NCI-H1105 (cell line): ENCODE measurements at regions not wholly inside any gene's neighbourhood (a gene's known extent, or its start where the extent isn't known, plus 50 kb on each side); places are given as distances from the start of the nearest gene placed in this dataset.

Source experiments
- DNase-seq: peaks from one replicate; lab custom pipeline; 2025; lab: John Stamatoyannopoulos, UW

DNA sequence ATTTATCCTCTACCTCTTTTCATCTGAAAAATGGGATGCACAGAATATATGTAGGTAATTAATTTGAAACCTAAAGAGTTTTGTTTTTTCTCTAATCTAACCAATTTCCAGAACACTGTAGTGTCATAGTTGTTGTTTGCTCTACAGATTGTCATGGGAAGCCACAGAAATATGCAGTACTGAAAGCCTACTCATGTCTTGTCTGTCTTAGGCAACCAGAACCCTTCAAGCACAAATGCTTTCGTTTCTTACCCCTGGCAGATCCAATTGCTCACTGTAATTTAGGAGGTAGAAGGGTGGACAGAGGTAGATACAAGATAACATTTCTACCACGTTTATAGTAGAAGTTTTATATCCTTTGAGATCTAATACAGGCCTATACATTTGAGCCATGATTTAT is 330.2 kb upstream of the NOVA1 start:
- no peak for DNase-seq

- no peak for DNase-seq
Measured at GRCh38 chr14:26929361-26929760, 331.5 kb upstream of the NOVA1 start.

DNA sequence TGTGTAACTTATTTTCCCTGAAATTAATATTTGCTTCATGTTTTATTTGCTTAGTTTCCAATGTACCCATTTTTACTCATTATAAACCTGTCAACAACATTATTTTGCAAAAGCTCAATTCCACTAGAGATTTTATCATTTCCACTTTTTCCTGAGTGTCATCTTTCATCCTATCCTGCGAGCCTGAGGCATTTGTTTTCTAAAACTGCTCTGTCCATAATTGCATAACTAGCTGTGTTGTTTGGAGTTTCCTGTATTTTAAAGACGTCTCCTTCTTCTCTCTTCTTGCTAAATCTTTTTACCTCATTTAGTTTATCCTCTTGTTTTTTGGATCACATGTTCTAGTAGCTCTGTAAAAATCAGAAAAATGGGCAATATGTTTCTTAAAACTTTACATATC is 332.7 kb upstream of the NOVA1 start:
- no peak for DNase-seq

DNA sequence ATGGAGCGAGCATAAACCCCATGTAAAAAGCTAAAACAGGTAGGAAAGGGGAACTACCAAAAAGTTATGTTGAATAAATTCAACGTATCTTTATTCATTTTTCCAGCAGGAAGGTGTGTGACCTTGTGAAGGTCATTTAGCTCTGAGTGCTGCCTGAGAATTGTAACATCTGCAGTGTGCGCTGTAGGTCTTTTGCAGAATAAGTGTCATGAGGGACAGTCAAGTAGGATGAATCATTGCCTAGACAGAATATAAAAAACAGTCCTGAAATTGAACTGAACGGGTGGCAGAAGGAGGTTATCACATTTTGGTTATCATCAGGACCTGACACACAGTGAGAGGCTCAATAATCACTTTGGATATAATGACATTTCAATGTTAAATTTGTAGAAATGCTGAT is 334.8 kb upstream of the NOVA1 start:
- no peak for DNase-seq

DNA sequence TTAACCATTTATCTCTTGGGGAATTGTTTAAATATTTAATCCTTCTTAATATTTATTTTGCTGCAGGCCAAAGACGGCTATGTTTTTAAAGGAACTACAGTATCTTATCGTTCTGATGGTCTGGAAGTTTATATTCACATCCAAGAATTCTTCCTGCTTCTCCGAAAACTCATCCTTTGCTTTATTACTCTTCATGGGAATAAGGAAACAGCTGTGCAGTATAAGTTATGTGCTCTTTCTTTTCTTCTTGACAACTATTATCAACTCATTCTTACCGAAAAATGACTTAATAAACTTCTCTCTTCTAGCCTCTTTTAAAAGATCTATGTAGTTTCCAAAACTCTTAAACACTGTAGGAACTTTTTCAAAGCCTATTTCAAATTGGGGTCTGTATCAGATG is 335.6 kb upstream of the NOVA1 start:
- DNase-seq: no peak

DNA sequence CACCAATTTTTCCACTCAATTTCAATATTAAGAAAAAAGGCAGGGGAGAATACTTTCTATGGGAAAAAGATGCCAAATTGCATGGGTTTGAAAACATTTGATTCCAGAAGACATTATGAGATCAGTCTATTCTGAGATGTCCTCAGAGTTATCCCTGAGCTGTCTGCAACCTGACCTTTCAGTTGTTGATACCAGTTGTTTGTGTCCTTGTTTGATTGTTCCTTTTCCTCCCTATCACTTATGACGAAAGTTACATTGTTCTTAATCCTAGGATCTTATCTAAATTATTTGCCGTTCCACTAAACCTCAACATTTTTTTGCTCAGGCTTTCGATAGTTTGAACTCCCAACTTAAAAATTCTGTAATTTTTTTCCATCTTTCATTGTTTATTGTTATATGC is 336.3 kb upstream of the NOVA1 start:
- no peak for DNase-seq

GRCh38 chr14:26935733-26936132 is 337.9 kb upstream of the NOVA1 start:
- DNase-seq: no peak

DNA sequence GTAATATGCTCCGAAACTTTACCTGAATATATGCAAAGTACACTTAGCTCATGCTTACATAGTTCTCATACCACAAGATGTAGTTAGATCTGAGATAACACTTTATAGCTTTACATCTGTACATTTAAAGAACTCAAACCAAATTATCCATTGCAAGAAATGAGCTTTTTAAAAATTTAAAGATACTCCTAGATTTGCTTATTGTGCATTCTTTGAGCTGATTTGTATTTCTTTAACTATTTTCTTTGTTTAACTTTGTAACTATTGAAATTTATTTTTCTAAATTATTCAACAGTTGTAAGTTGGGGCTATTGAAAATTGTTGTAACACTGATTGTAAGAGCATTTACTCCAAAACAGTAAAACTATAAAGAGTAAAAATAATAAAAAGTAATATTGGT is 340.2 kb upstream of the NOVA1 start:
- DNase-seq: no peak

GRCh38 chr14:26939755-26940154 is 341.9 kb upstream of the NOVA1 start:
- no peak for DNase-seq

DNA sequence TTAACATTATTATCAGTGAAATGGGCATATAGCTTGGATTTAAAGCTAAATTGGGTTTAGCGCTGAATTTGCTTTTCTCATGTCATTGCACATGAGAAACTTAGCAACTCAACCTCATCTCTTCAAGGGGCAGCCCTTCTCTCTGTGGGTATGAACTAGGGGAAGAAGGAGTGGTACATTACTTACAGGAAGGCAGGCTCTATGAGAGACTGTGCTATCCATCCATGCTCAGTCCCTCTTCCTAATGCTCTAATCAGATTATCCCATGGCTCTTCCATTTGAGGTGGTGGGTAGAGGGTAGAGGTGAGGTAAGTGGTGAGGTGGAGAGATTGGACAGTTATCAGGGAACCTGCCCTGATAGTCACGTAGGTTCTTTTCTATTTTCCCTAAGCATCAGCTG is 343.7 kb upstream of the NOVA1 start:
- DNase-seq: no peak

GRCh38 chr14:26947265-26947664 is 349.4 kb upstream of the NOVA1 start:
- DNase-seq: no peak

DNA sequence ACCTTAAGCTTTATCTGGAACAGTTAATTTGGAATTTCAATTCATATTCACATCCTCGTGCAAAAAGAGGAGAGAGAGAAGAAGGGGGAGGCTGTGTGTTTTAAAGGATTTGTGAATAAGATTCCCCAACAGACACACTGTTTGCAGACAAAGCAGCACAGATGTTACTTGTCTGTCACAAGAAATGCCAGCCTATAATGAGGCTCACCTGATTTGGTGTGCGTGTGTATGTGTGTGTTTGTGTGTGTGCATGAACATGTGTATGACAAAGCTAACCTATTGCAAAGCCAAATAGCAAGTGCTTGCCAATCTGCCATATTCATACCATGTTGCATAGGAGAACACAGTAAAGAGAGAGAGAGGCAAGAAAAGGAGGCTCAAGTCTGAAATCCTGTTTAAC is 361.6 kb upstream of the NOVA1 start:
- no peak for DNase-seq

DNA sequence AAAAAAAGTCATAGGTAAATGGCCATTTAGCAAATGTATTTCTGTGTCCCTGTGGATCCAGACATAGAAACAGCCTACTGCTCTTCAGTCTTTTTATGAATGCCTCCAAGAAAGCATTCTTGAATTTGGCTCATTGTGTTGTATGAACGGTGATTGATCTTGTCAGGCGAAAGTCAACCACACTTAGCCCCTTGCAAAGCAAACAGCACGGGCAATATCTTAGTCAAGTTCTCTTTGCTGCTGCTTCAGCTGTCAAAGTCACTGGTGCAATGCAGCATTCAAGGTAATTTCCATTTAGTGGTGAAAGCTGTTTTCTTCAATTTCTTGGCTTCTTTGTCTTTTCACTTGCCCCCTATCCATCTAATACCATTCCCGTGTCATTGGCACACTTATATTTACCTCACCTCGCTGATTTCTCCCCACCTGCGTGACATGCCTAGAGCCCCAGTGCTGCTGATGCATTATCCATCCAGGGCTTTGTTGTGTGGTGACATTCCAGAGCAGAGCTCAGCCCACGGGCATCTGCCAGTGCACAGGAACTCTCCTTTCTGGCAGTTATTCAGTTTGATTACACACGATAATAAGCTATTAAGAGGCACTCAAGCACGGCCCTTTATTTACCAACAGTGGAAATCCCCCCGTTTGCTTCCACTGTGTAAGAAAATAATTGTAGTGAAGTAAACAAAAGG is 362.3 kb upstream of the NOVA1 start:
- peak; percentile 64 for DNase-seq

- DNase-seq: no peak
Measured at GRCh38 chr14:26963711-26964110, 365.9 kb upstream of the NOVA1 start.

DNA sequence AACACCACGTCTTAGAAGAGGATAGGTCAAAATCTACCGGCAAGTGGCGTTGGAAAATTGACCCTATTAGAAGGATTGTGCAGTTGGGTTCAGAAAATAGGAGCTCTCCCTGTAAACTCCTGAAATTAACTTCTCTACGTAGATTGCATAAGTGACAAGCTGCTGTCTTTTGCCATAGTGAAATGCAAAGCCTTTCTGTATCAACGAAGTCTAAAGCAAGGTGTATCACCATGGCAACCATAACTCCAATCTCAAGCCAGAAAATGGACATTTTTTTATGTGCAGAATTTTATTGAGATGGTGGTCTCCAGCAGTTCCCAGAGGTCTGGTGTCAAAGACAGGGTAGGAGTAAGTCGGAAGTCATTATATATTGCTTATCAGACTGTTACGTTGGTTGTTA is 367.7 kb upstream of the NOVA1 start:
- no peak for DNase-seq

GRCh38 chr14:26966908-26967307 is 369.1 kb upstream of the NOVA1 start:
- no peak for DNase-seq

GRCh38 chr14:26974965-26975364 is 377.1 kb upstream of the NOVA1 start:
- DNase-seq: no peak

DNA sequence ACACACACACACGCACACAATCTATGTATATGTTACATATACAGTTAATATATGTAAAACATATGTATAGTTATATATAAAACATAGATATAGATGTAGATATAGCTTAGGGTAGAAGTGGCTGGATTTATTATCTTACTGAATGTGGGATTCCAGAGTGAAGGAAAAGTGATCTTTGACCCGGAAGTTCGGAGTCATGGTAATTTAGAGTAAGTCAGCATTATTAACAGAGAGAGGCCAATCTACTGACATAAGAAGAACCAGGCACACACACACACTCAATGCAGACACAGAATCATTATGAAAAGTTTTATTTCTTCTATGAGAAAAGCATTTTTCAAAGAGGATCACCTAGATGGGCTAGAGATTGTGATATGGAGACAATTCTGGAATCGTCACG is 384.2 kb upstream of the NOVA1 start:
- no peak for DNase-seq

DNA sequence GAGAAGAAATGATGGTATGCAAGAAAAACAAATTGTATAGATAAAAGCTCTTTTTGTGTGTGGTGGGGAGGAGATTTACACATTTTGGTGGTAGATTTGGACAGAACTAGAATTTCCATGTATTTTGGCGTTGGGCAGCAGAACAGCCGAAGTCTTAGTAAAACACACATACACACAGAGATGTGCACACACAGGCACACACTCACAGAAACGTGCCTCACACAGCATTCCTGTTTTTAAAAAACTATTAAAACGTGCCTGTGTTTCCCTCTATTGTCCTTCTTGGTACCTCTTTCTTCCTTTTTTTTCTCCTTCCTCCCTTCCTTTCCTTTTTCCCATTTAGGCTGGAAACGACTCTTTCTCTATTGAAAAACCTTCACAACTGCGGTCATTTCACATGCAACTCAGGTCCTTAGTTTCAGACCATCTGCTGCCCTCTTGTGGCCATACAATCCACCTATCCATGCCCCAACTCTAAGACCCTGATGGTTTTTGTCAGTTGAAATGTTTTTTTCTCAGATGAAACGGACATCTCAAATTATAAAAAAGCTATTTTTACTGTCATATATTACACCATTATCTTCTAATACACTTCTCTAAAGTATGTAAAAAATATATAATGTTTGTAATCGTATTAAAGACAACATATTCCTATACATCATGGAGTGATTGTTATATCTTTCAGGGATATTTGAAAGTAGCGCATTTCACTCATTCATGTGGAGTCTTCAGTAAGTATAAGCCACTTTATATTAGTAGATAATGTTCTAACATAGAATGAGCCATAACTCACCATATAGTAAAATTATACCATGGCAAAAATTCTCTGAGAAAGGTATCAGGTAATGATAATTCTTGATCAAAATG is 386.7 kb upstream of the NOVA1 start:
- peak; percentile 48 for DNase-seq

DNA sequence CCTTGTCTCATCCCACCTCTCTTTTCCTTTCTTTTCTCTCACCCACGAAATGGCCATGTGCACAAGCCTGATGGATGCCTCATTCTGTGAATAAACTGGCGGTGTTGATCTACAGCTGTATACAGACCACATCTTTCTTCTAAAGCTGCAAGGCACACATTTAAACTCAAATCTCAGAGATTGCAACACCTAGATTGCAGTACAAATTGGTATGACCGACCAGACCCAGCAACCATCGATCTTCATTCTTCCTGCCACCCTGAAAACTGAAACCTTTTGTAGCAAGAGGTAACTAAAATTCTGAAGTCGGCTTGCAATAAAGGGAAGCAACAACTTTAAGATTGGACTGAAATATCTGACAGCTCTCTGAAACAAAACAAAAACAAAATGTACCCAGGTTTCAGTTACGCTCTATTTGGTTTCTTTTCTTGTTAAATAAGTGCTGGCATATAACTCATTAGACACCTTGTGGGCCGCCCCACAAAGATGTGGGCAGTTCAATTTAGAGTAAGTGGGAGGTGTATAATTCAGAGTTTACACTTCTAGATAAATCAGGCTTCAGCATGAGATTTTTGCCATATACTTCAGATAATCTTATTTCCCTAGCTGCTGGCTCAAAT is 390.0 kb upstream of the NOVA1 start:
- no peak for DNase-seq

DNA sequence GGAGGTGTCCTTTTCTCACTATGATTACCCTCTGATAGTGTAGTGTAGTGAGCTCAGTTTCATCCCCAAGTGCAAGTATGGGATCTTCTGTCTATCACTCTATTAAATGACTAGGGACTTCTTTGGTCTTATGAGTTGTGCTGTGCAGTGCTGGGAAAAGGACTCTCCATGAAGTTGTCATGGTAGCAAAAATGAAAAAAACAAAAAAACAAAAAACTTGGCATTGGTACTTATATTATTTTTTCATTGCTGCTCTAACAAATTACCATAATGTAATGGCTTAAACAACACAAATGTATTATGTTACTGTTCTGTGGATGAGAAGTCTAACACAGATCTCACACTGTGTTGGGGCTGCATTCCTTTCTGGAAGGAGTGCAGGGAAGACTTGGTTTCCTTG is 393.1 kb upstream of the NOVA1 start:
- DNase-seq: no peak

DNA sequence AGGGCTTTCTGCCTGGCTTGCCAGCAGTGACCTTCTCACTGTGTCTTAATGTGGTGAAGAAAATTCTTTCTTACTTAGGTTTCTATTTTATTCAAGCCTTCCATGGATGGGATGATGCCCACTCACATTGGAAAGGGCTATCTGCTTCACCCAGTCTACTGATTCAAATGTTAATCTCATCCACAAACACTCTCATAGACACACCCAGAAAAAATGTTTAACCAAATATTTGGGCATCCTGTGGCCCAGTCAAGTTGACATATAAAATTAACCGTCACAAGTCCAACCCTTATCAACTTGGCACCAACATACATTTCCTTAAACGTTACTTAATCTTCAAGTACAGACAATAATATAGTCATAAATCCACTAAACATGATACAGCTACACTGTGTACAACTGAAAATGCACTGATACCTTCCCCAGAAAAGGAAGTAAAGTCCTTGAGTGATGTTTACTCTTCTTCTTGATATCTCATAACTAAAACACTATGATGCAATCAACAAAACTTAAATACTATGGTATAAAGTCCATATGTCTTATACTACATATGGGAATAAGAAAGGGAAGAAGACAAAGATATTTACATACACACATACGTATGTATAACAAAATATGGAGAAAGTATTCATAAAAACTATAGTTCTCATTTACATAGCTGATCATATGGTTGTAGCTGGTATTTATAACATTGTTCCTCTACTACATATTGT is 394.7 kb upstream of the NOVA1 start:
- no peak for DNase-seq

DNA sequence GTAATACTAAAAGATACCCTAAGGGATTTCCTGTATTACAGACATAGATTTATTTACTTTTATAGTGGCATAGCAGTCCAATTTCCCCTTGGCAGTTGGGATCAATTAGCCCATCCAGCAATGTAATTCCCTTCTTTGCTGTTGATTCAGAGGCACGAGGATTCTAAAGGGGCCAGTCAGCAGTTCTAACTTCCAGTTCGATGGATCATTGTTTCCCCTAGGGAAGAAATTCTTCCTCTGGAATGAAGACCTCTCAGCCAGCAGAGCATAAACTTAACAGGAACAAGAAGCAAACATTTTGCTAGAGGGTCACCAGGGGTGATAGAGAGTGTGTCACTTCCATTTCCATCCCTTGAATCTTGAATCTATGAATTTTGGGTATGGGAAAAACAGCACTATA is 395.7 kb upstream of the NOVA1 start:
- no peak for DNase-seq
